Testis (tissue), 2 donors: ENCODE measurements at regions not wholly inside any gene's neighbourhood (a gene's known extent, or its start where the extent isn't known, plus 50 kb on each side); places are given as distances from the start of the nearest gene placed in this dataset.
A peak's percentile ranks its signal among the peaks of the same experiment; 100 is the strongest.
"Not testable (repeated sequence)": the region's sequence is repeated elsewhere in the genome, so short reads cannot be mapped to it uniquely, and the experiment has no call there.

Source experiments
- DNase-seq: peaks from one replicate; pipeline ENCODE4 v3.0.0-alpha.2; 2019
- H3K27ac ChIP-seq, 2 donors: fragments of 200-600 bp; sonication (generic); one replicate each; pipeline ENCODE4 v1.5.1; 2019
- H3K27me3 ChIP-seq: fragments of 200-600 bp; sonication (generic); one replicate; pipeline ENCODE4 v1.5.1; 2019
- H3K36me3 ChIP-seq: fragments of 200-600 bp; sonication (generic); one replicate; pipeline ENCODE4 v1.5.1; 2017; ENCODE audit warnings: low read depth; ENCODE audit errors: missing control alignments
- H3K4me1 ChIP-seq: fragments of 200-600 bp; sonication (generic); one replicate; pipeline ENCODE4 v1.5.1; 2019
- H3K4me3 ChIP-seq, 2 donors: fragments of 200-600 bp; sonication (generic); one replicate each; pipeline ENCODE4 v1.5.1; 2017 to 2019
- H3K9me3 ChIP-seq: fragments of 200-600 bp; sonication (generic); one replicate; pipeline ENCODE4 v1.5.1; 2017
- CTCF ChIP-seq, 3 experiments: fragments of 450-650 bp in 2 of 3; fragments of 200-600 bp in 1 of 3; sonication (generic) in 1 of 3; IDR thresholded peaks; one replicate each; pipeline ENCODE4 v1.5.1; 2016 to 2019; ENCODE audit warnings: antibody characterized with exemption in 3 of 3, mild to moderate bottlenecking in 2 of 3, moderate library complexity in 1 of 3
- POLR2A ChIP-seq: fragments of 450-650 bp; IDR thresholded peaks from one replicate; pipeline ENCODE4 v1.6.1; 2017; ENCODE audit warnings: antibody characterized with exemption, mild to moderate bottlenecking, moderate library complexity
- WGBS, 2 donors: methylation state at CpG; one replicate each; pipeline ENCODE4 v1.1.5; 2018; 5-methylcytosine and 5-hydroxymethylcytosine counted together
- intact Hi-C: fragments of 100-400 bp; cut with DNase I; formaldehyde crosslinking; loops from one replicate; pipeline ENCODE4 v1.15.1; 2023; ENCODE audit warnings: low total_unique reads

- intact Hi-C loops, result no loop called here
Observed at GRCh38 chr7:24390376-24391157, 106.6 kb downstream of the NPY start.

GRCh38 chr7:24392774-24393173, 108.8 kb downstream of the NPY start:
- no peaks in the 10 kb centered on the region for H3K36me3 ChIP-seq
- H3K27ac ChIP-seq, result no peak overlapping the region
- 50 to 56% methylated on average over 1 of the region's 1 CpG for WGBS, 2 donors
- no peaks in the 10 kb centered on the region for H3K4me1 ChIP-seq
- no peaks in the 10 kb centered on the region for H3K9me3 ChIP-seq
- no peaks in the 10 kb centered on the region for H3K27me3 ChIP-seq
- TF ChIP-seq CTCF (IDR thresholded peaks at IDR 0.05), result no peak
- no peak for TF ChIP-seq POLR2A
- no peak for DNase-seq
- intact Hi-C loops, result no loop called here
- H3K4me3 ChIP-seq, result no peak overlapping the region

More at GRCh38 chr7:24390376-24391157, 106.6 kb downstream of the NPY start:
- TF ChIP-seq POLR2A (no peak), CTCF (IDR thresholded peaks at IDR 0.05) (no peak)
- DNase-seq, result no peak
- Histone ChIP-seq H3K9me3 (no peaks in the 10 kb centered on the region), H3K4me3 (no peak overlapping the region), H3K27ac (no peak overlapping the region), H3K36me3 (no peaks in the 10 kb centered on the region), H3K4me1 (no peaks in the 10 kb centered on the region), H3K27me3 (no peaks in the 10 kb centered on the region)
- WGBS, 2 donors, result 88 to 91% methylated on average over 5 of the region's 5 CpGs

- no peak overlapping the region for H3K4me3 ChIP-seq
- H3K27ac ChIP-seq, result no peak overlapping the region
- H3K4me1 ChIP-seq, result no peaks in the 10 kb centered on the region
- no peaks in the 10 kb centered on the region for H3K9me3 ChIP-seq
- H3K27me3 ChIP-seq, result no peaks in the 10 kb centered on the region
- intact Hi-C loops, result no loop called here
- 88 to 92% methylated on average over 3 of the region's 3 CpGs for WGBS, 2 donors
- H3K36me3 ChIP-seq, result no peaks in the 10 kb centered on the region
- TF ChIP-seq CTCF (IDR thresholded peaks at IDR 0.05) (no peak), POLR2A (no peak)
- DNase-seq, result no peak
Observed at GRCh38 chr7:24395512-24395911, 111.5 kb downstream of the NPY start.

GRCh38 chr7:24396387-24396786, 112.4 kb downstream of the NPY start:
- H3K27me3 ChIP-seq, H3K4me3 ChIP-seq, H3K36me3 ChIP-seq, H3K9me3 ChIP-seq, intact Hi-C loops, H3K27ac ChIP-seq, H3K4me1 ChIP-seq, DNase-seq: not testable (repeated sequence)
- WGBS, 2 donors, result 75 to 80% methylated on average over 10 to 13 of the region's 13 CpGs

GRCh38 chr7:24401628-24402593, 117.9 kb downstream of the NPY start:
- Histone ChIP-seq H3K4me1 (no peaks in the 10 kb centered on the region), H3K4me3 (no peak overlapping the region), H3K27ac (no peak overlapping the region), H3K27me3 (no peaks in the 10 kb centered on the region), H3K9me3 (no peaks in the 10 kb centered on the region), H3K36me3 (no peaks in the 10 kb centered on the region)
- TF ChIP-seq POLR2A (no peak), CTCF (IDR thresholded peaks at IDR 0.05) (peak; percentile 11 to 38 (median 22))
- no peak for DNase-seq
- 54 to 58% methylated on average over 13 of the region's 15 CpGs for WGBS, 2 donors
- intact Hi-C loops, result no loop called here
